ENCODE measurements at regions not wholly inside any gene's neighbourhood (a gene's known extent, or its start where the extent isn't known, plus 50 kb on each side); places are given as distances from the start of the nearest gene placed in this dataset.

DNA sequence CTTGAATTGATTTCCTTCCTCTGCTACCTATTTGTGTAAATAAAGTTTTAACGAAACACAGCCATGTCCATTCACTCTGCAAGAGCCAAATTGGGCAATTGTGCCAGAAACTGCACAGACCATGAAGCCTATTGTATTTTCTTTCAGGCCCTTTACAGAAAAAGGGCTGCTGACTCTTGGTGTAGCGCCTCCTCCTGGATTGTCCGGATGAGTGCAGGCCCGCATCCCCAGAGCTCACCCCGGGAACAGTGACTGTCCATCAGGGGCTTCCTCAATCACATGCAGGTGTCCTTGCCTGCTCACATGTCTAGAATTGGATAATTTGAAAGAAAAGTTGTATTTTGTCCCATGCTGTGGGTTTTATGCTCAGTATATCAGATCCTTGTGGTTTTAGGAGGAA is 1282.2 kb downstream of the AACS start:
- Histone ChIP-seq H3K4me2 (ENCODE audit: low read length) (no peak overlapping the region), H3F3A (ENCODE audit: insufficient read depth, low read length, poor library complexity, severe bottlenecking) (no peaks in the 10 kb centered on the region), H2AFZ (ENCODE audit: low read depth, low read length) (no peak overlapping the region), H3K36me3 (ENCODE audit: insufficient read depth, low read length) (no peaks in the 10 kb centered on the region), H3K9me2 (ENCODE audit: insufficient read depth, low read length) (no peaks in the 10 kb centered on the region), H3K79me2 (replicated peaks; ENCODE audit: insufficient read depth, low read length) (no peaks in the 10 kb centered on the region), H3K4me3 (ENCODE audit: low read length) (no peak overlapping the region), H3K9me3 (ENCODE audit: low read length) (no peaks in the 10 kb centered on the region), H3K9ac (ENCODE audit: low read length) (no peak overlapping the region), H4K20me1 (ENCODE audit: insufficient read depth) (no peaks in the 10 kb centered on the region), H3K27me3 (ENCODE audit: insufficient read depth, low read depth, low read length) (no peaks in the 10 kb centered on the region), H3K27ac (ENCODE audit: low read length) (no peak overlapping the region)
- TF ChIP-seq, protein P1, sequence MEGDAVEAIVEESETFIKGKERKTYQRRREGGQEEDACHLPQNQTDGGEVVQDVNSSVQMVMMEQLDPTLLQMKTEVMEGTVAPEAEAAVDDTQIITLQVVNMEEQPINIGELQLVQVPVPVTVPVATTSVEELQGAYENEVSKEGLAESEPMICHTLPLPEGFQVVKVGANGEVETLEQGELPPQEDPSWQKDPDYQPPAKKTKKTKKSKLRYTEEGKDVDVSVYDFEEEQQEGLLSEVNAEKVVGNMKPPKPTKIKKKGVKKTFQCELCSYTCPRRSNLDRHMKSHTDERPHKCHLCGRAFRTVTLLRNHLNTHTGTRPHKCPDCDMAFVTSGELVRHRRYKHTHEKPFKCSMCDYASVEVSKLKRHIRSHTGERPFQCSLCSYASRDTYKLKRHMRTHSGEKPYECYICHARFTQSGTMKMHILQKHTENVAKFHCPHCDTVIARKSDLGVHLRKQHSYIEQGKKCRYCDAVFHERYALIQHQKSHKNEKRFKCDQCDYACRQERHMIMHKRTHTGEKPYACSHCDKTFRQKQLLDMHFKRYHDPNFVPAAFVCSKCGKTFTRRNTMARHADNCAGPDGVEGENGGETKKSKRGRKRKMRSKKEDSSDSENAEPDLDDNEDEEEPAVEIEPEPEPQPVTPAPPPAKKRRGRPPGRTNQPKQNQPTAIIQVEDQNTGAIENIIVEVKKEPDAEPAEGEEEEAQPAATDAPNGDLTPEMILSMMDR (IDR thresholded peaks at IDR 0.05; ENCODE audit: poor library complexity, severe bottlenecking), result peak; percentile 22
- TF ChIP-seq EP300 (conservative IDR thresholded peaks at IDR 0.05; ENCODE audit: poor library complexity, severe bottlenecking), result no peak

DNA sequence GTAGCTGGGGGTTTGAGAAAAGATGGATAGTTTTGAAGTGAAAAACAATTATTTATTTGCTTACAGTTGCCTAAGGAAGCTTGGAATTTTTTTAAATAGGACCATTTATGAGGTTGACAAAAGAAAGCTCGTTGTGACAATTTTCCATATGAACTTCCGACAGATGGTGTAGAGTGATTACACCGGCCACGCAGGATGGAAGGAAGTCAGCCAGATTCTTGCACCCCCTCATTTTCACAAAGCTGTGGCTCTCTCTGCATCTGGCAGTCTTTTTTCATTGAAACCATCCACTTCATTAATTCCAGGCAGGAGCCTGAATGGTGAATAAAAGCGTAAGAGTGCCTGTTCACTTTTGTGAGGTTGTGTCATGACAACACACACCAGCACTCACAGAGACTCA is 1284.1 kb downstream of the AACS start:
- Histone ChIP-seq H3K9me3 (ENCODE audit: low read length) (no peaks in the 10 kb centered on the region), H3K36me3 (ENCODE audit: insufficient read depth, low read length) (no peaks in the 10 kb centered on the region), H3K9me2 (ENCODE audit: insufficient read depth, low read length) (no peaks in the 10 kb centered on the region), H3K9ac (ENCODE audit: low read length) (no peak overlapping the region), H3F3A (ENCODE audit: insufficient read depth, low read length, poor library complexity, severe bottlenecking) (no peaks in the 10 kb centered on the region), H3K4me2 (ENCODE audit: low read length) (no peak overlapping the region), H4K20me1 (ENCODE audit: insufficient read depth) (no peaks in the 10 kb centered on the region), H3K27ac (ENCODE audit: low read length) (no peak overlapping the region), H3K4me3 (ENCODE audit: low read length) (no peak overlapping the region), H3K79me2 (replicated peaks; ENCODE audit: insufficient read depth, low read length) (no peaks in the 10 kb centered on the region), H2AFZ (ENCODE audit: low read depth, low read length) (no peak overlapping the region), H3K27me3 (ENCODE audit: insufficient read depth, low read depth, low read length) (no peaks in the 10 kb centered on the region)
- no peak for TF ChIP-seq SMC3 (conservative IDR thresholded peaks at IDR 0.05; ENCODE audit: poor library complexity)

DNA sequence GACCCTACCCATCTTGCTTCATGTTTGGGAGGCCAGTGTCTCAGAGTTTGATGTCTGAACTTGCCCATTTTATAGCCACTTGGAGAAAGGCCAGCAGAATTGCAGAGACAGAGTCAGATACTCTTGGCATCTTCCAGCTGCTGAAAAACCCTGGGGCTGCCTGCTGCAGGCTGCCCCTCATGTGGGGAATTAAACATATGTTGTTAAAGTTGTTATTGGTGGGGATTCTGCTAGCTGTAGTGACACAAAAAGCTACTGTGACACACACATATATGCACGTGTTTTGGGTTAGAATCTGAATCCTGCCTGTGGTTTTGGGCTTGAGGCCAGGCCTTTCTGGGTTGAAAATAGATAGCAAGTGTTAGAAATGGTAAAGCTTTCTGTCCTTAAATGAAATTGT is 1288.4 kb downstream of the AACS start:
- Histone ChIP-seq H4K20me1 (ENCODE audit: insufficient read depth) (no peaks in the 10 kb centered on the region), H2AFZ (ENCODE audit: low read depth, low read length) (no peak overlapping the region), H3K9me3 (ENCODE audit: low read length) (no peaks in the 10 kb centered on the region), H3K36me3 (ENCODE audit: insufficient read depth, low read length) (no peaks in the 10 kb centered on the region), H3K4me2 (ENCODE audit: low read length) (no peak overlapping the region), H3K4me3 (ENCODE audit: low read length) (no peak overlapping the region), H3K27me3 (ENCODE audit: insufficient read depth, low read depth, low read length) (no peaks in the 10 kb centered on the region), H3K9ac (ENCODE audit: low read length) (no peak overlapping the region), H3F3A (ENCODE audit: insufficient read depth, low read length, poor library complexity, severe bottlenecking) (no peaks in the 10 kb centered on the region), H3K9me2 (ENCODE audit: insufficient read depth, low read length) (no peaks in the 10 kb centered on the region), H3K27ac (ENCODE audit: low read length) (no peak overlapping the region), H3K79me2 (replicated peaks; ENCODE audit: insufficient read depth, low read length) (no peaks in the 10 kb centered on the region)
- TF ChIP-seq MXI1 (conservative IDR thresholded peaks at IDR 0.05; ENCODE audit: poor library complexity, severe bottlenecking), result no peak
- TF ChIP-seq EP300 (conservative IDR thresholded peaks at IDR 0.05; ENCODE audit: poor library complexity, severe bottlenecking), result no peak
- TF ChIP-seq EZH2 (IDR thresholded peaks at IDR 0.05; ENCODE audit: borderline replicate concordance, insufficient read depth, low read length, poor library complexity, severe bottlenecking), result no peak
- TF ChIP-seq POLR2AphosphoS5 (IDR thresholded peaks at IDR 0.05), result no peak
- no peak for TF ChIP-seq TAF1 (IDR thresholded peaks at IDR 0.05; ENCODE audit: low read depth)
- TF ChIP-seq SMC3 (conservative IDR thresholded peaks at IDR 0.05; ENCODE audit: poor library complexity), result no peak
- TF ChIP-seq, protein P1 (IDR thresholded peaks at IDR 0.05; ENCODE audit: poor library complexity, severe bottlenecking), result no peak
- TF ChIP-seq, protein P2, sequence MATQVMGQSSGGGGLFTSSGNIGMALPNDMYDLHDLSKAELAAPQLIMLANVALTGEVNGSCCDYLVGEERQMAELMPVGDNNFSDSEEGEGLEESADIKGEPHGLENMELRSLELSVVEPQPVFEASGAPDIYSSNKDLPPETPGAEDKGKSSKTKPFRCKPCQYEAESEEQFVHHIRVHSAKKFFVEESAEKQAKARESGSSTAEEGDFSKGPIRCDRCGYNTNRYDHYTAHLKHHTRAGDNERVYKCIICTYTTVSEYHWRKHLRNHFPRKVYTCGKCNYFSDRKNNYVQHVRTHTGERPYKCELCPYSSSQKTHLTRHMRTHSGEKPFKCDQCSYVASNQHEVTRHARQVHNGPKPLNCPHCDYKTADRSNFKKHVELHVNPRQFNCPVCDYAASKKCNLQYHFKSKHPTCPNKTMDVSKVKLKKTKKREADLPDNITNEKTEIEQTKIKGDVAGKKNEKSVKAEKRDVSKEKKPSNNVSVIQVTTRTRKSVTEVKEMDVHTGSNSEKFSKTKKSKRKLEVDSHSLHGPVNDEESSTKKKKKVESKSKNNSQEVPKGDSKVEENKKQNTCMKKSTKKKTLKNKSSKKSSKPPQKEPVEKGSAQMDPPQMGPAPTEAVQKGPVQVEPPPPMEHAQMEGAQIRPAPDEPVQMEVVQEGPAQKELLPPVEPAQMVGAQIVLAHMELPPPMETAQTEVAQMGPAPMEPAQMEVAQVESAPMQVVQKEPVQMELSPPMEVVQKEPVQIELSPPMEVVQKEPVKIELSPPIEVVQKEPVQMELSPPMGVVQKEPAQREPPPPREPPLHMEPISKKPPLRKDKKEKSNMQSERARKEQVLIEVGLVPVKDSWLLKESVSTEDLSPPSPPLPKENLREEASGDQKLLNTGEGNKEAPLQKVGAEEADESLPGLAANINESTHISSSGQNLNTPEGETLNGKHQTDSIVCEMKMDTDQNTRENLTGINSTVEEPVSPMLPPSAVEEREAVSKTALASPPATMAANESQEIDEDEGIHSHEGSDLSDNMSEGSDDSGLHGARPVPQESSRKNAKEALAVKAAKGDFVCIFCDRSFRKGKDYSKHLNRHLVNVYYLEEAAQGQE (IDR thresholded peaks at IDR 0.05; ENCODE audit: borderline replicate concordance), result no peak
- no peak for TF ChIP-seq RAD21 (conservative IDR thresholded peaks at IDR 0.05)
